ENCODE measurements at regions not wholly inside any gene's neighbourhood (a gene's known extent, or its start where the extent isn't known, plus 50 kb on each side); places are given as distances from the start of the nearest gene placed in this dataset.

DNA sequence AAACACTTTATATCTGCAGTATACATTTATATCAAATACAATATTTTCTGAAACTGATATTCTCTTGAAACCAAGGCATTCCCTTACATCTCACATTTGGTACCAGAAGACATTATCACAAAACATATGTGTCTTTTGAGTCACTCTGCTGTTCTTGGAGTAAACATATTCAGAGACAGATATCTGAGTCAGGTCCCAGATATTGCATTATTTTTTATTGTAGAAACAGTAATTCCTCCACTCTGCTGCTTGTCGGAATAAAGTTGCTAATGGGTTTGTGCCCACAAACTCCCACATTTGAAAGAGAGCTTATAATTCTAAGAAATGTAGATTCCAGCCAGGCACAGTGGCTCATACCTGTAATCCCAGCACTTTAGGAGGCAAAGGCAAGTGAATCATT lies 261.1 kb upstream of the DAPK1 start:
- H3K27me3 ChIP-seq = no peaks in the 10 kb centered on the region
- H3K9me3 ChIP-seq = no peaks in the 10 kb centered on the region
- no peaks in the 10 kb centered on the region for H3K36me3 ChIP-seq
- TF ChIP-seq EP300 (IDR thresholded peaks at IDR 0.05) (no peak), CTCF (IDR thresholded peaks at IDR 0.05) (no peak), POLR2AphosphoS5 (IDR thresholded peaks at IDR 0.05) (no peak), POLR2A (IDR thresholded peaks at IDR 0.05) (no peak)
- H3K4me3 ChIP-seq = no peak overlapping the region
- no peak for DNase-seq (ENCODE audit: low spot score in 2 of 2)
- 67% methylated on average over 1 of the region's 1 CpG for WGBS
- no peak overlapping the region for H3K27ac ChIP-seq
- no peaks in the 10 kb centered on the region for H3K4me1 ChIP-seq

DNA sequence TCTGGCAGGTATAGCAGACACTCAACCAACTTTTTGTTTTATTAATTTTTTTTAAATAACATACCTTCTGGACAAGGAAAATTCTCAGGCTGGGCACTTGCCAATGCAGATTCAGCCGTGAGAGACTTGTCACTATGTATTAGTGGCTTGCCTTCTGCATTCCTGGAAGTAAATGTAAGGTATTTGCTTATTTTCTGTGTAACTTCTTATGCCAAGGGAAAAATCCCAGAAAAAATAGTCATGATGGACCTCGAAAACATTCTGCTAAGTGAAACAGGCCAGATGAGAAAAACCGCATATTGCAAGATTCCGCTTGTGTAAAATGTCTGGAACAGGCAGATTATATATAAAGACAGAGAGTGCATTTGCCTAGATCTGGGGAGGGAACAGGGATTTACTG lies 260.3 kb upstream of the DAPK1 start:
- TF ChIP-seq POLR2A (IDR thresholded peaks at IDR 0.05) (no peak), POLR2AphosphoS5 (IDR thresholded peaks at IDR 0.05) (no peak), EP300 (IDR thresholded peaks at IDR 0.05) (no peak), CTCF (IDR thresholded peaks at IDR 0.05) (no peak)
- no peaks in the 10 kb centered on the region for H3K27me3 ChIP-seq
- DNase-seq (ENCODE audit: low spot score in 2 of 2) = no peak
- H3K4me3 ChIP-seq = no peak overlapping the region
- WGBS = 80% methylated on average over 4 of the region's 4 CpGs
- no peaks in the 10 kb centered on the region for H3K4me1 ChIP-seq
- no peak overlapping the region for H3K27ac ChIP-seq
- no peaks in the 10 kb centered on the region for H3K9me3 ChIP-seq
- no peaks in the 10 kb centered on the region for H3K36me3 ChIP-seq

DNA sequence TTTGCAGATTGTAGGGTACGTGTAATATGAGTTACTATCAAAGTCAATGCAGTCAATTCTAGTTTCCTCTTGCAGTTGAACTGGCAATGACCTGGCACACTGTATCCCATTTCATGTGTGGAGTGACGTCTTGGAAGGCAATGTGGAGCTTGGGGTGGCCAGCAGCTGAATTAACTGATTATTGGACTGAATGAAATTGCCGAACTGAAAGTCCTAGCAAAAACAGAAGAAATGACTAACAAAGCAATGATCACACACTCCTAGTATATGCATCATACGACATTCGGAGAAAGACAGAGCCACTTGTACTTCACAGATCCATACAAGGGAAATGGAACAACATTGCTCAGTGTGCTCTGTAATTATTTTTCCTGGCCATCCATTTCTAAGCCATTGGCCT lies 259.1 kb upstream of the DAPK1 start:
- H3K27me3 ChIP-seq = no peaks in the 10 kb centered on the region
- no peak overlapping the region for H3K27ac ChIP-seq
- H3K36me3 ChIP-seq = no peaks in the 10 kb centered on the region
- WGBS = 75% methylated on average over 5 of the region's 5 CpGs
- no peaks in the 10 kb centered on the region for H3K9me3 ChIP-seq
- H3K4me3 ChIP-seq = no peak overlapping the region
- no peak for TF ChIP-seq CTCF (IDR thresholded peaks at IDR 0.05)
- no peak for TF ChIP-seq POLR2A (IDR thresholded peaks at IDR 0.05)
- TF ChIP-seq POLR2AphosphoS5 (IDR thresholded peaks at IDR 0.05) = no peak
- TF ChIP-seq EP300 (IDR thresholded peaks at IDR 0.05) = no peak
- H3K4me1 ChIP-seq = no peaks in the 10 kb centered on the region
- DNase-seq (ENCODE audit: low spot score in 2 of 2) = no peak

DNA sequence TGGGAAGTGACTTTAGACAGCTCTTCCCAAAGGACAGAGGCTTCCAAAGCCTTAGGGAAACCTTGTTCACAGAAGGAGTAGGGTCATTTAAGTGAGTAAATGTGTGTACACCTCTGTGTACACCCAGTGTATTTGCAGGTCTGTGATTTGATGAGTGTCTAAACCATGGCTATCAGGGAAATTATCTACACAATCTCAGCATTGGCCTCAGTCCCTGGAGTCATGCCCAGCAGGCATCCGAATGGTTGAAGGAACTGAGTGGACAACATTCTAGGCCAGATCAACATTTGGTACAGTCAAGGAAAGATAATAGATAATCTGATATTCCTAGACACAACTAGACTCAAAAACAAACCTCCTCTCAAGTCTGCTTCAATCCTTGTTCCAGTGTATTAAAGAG lies 258.4 kb upstream of the DAPK1 start:
- H3K36me3 ChIP-seq = no peaks in the 10 kb centered on the region
- 63% methylated on average over 1 of the region's 1 CpG for WGBS
- no peak overlapping the region for H3K4me3 ChIP-seq
- no peak for DNase-seq (ENCODE audit: low spot score in 2 of 2)
- no peak for TF ChIP-seq POLR2A (IDR thresholded peaks at IDR 0.05)
- TF ChIP-seq EP300 (IDR thresholded peaks at IDR 0.05) = no peak
- no peak for TF ChIP-seq CTCF (IDR thresholded peaks at IDR 0.05)
- no peak for TF ChIP-seq POLR2AphosphoS5 (IDR thresholded peaks at IDR 0.05)
- no peak overlapping the region for H3K27ac ChIP-seq
- H3K4me1 ChIP-seq = no peaks in the 10 kb centered on the region
- H3K27me3 ChIP-seq = no peaks in the 10 kb centered on the region
- H3K9me3 ChIP-seq = no peaks in the 10 kb centered on the region

DNA sequence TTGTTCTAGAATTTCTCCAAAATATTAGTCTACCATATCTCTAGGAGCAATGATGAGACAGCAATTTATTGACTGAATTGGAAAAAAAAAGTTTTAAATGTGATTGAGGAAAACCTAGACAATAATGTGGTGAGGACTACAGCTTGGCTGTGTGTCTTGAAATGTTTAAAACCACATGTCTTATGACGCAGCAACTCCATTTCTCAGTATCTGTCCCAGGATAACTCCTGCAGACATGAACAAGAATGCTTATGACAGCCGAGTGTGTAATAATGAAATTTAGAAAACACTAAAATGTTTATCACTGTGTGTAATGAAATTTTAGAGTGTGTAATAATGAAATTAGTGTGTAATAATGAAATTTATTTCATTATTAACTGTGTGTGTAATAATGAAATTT lies 254.1 kb upstream of the DAPK1 start:
- TF ChIP-seq POLR2AphosphoS5 (IDR thresholded peaks at IDR 0.05) (no peak), POLR2A (IDR thresholded peaks at IDR 0.05) (no peak)
- no peaks in the 10 kb centered on the region for H3K9me3 ChIP-seq
- peaks cover 4% of the 10 kb centered on the region for H3K4me1 ChIP-seq
- no peaks in the 10 kb centered on the region for H3K36me3 ChIP-seq
- DNase-seq (ENCODE audit: low spot score in 2 of 2) = no peak
- H3K27ac ChIP-seq = no peak overlapping the region
- whole genome bisulfite sequencing = 71% methylated on average over 2 of the region's 2 CpGs
- no peak overlapping the region for H3K4me3 ChIP-seq
- no peaks in the 10 kb centered on the region for H3K27me3 ChIP-seq

DNA sequence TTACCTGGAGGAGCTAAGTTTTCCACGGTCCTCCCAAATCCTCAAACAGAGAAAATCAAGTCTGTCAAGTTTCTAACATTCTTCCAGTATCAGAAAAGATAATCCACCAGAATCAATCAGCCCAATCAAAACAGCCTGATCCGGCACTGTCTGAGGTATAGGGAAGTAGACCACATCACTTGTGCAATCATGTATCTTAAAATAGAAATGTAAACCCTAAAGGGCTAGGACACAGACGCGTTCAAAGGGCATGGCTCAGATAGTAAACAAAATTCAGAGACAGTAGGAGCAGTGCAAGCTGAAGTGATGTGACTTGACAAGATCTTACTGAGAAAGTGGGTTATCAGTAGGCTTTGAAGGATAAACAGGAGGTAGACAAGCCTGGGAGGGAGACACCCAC lies 252.4 kb upstream of the DAPK1 start:
- 60% methylated on average over 4 of the region's 4 CpGs for WGBS
- Histone ChIP-seq H3K27me3 (no peaks in the 10 kb centered on the region), H3K4me3 (no peak overlapping the region)

More for the DNA sequence above, 252.4 kb upstream of the DAPK1 start:
- no peak for DNase-seq (ENCODE audit: low spot score in 2 of 2)
- Histone ChIP-seq H3K4me1 (peaks cover 10% of the 10 kb centered on the region), H3K9me3 (no peaks in the 10 kb centered on the region), H3K36me3 (no peaks in the 10 kb centered on the region), H3K27ac (no peak overlapping the region)
- TF ChIP-seq POLR2A (IDR thresholded peaks at IDR 0.05) (no peak), EP300 (IDR thresholded peaks at IDR 0.05) (no peak), CTCF (IDR thresholded peaks at IDR 0.05) (no peak), POLR2AphosphoS5 (IDR thresholded peaks at IDR 0.05) (no peak)

Measured in suprapubic skin (tissue), 4 donors.